ENCODE measurements at regions not wholly inside any gene's neighbourhood (a gene's known extent, or its start where the extent isn't known, plus 50 kb on each side); places are given as distances from the start of the nearest gene placed in this dataset.

DNA sequence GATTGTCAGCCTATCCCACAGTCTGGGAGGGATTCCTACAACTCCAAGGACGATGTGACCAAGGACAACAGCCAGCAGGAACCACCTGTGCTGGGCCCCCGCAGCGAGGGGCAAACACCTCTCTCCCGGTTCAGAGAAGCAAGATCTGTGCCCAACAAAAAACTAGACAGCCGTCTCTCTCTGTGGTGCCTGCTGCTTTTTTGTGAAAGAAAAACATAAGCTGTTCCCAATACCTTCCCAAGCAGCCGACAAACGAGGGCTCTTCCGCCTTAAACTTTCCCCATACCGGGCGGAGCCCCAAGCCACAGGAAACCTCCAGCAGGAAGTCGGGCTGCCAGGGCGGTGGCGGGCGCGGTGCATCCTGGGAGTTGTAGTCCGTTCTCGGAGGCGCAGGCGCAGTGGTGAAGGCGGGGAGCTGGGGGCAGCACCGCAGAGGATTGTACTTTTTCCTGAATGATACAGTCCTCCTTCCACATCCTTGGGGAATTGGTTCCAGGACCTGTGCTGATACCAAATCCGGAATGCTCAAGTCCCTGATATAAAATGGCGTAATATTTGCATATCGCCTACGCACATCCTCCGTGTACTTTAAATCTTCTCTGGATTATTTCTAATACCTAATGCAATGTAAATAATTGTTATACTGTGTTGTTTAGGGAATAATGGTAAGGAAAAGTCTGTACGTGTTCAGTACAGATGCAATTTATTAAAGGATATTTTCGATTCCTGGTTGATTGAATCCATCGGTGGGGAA, 63.1 kb upstream of the IRF2 start (continued):
- TF ChIP-seq, protein P1, sequence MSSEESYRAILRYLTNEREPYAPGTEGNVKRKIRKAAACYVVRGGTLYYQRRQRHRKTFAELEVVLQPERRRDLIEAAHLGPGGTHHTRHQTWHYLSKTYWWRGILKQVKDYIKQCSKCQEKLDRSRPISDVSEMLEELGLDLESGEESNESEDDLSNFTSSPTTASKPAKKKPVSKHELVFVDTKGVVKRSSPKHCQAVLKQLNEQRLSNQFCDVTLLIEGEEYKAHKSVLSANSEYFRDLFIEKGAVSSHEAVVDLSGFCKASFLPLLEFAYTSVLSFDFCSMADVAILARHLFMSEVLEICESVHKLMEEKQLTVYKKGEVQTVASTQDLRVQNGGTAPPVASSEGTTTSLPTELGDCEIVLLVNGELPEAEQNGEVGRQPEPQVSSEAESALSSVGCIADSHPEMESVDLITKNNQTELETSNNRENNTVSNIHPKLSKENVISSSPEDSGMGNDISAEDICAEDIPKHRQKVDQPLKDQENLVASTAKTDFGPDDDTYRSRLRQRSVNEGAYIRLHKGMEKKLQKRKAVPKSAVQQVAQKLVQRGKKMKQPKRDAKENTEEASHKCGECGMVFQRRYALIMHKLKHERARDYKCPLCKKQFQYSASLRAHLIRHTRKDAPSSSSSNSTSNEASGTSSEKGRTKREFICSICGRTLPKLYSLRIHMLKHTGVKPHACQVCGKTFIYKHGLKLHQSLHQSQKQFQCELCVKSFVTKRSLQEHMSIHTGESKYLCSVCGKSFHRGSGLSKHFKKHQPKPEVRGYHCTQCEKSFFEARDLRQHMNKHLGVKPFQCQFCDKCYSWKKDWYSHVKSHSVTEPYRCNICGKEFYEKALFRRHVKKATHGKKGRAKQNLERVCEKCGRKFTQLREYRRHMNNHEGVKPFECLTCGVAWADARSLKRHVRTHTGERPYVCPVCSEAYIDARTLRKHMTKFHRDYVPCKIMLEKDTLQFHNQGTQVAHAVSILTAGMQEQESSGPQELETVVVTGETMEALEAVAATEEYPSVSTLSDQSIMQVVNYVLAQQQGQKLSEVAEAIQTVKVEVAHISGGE (tag by site-specific recombination; conservative IDR thresholded peaks at IDR 0.05; ENCODE audit: low read depth) = peak; percentile 77
- no peak for TF ChIP-seq ZNF214 (tag by site-specific recombination; IDR thresholded peaks at IDR 0.05; ENCODE audit: borderline replicate concordance)
- peak; percentile 67; the same call in 1 of the 2 replicates for TF ChIP-seq ZBTB17 (tag by site-specific recombination; IDR thresholded peaks at IDR 0.05)
- TF ChIP-seq ZNF302 (tag by site-specific recombination; IDR thresholded peaks at IDR 0.05; ENCODE audit: low read depth) = no peak
- TF ChIP-seq ZBTB8A (tag by site-specific recombination; IDR thresholded peaks at IDR 0.05) = peak; percentile 42
- peak; percentile 96 for TF ChIP-seq IKZF3 (tag by site-specific recombination; IDR thresholded peaks at IDR 0.05)
- TF ChIP-seq SALL2 (tag by site-specific recombination; IDR thresholded peaks at IDR 0.05; ENCODE audit: borderline replicate concordance) = no peak
- TF ChIP-seq ZNF600 (tag by site-specific recombination; IDR thresholded peaks at IDR 0.05) = peak; percentile 79; the same call in 1 of the 2 replicates
- TF ChIP-seq, protein P2, sequence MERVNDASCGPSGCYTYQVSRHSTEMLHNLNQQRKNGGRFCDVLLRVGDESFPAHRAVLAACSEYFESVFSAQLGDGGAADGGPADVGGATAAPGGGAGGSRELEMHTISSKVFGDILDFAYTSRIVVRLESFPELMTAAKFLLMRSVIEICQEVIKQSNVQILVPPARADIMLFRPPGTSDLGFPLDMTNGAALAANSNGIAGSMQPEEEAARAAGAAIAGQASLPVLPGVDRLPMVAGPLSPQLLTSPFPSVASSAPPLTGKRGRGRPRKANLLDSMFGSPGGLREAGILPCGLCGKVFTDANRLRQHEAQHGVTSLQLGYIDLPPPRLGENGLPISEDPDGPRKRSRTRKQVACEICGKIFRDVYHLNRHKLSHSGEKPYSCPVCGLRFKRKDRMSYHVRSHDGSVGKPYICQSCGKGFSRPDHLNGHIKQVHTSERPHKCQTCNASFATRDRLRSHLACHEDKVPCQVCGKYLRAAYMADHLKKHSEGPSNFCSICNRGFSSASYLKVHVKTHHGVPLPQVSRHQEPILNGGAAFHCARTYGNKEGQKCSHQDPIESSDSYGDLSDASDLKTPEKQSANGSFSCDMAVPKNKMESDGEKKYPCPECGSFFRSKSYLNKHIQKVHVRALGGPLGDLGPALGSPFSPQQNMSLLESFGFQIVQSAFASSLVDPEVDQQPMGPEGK (tag by site-specific recombination; IDR thresholded peaks at IDR 0.05) = 0 out of 2 replicates have a peak, but pooled peaks have one; percentile 20
- TF ChIP-seq ZNF394 (tag by site-specific recombination; IDR thresholded peaks at IDR 0.05; ENCODE audit: borderline replicate concordance) = no peak
- TF ChIP-seq ZNF366 (tag by site-specific recombination; conservative IDR thresholded peaks at IDR 0.05) = peak; percentile 69
- TF ChIP-seq ZNF221 (tag by site-specific recombination; IDR thresholded peaks at IDR 0.05; ENCODE audit: borderline replicate concordance) = no peak
- TF ChIP-seq KLF7 (tag by site-specific recombination; IDR thresholded peaks at IDR 0.05; ENCODE audit: borderline replicate concordance) = 0 out of 2 replicates have a peak, but pooled peaks have one; percentile 43
- TF ChIP-seq, protein P3, sequence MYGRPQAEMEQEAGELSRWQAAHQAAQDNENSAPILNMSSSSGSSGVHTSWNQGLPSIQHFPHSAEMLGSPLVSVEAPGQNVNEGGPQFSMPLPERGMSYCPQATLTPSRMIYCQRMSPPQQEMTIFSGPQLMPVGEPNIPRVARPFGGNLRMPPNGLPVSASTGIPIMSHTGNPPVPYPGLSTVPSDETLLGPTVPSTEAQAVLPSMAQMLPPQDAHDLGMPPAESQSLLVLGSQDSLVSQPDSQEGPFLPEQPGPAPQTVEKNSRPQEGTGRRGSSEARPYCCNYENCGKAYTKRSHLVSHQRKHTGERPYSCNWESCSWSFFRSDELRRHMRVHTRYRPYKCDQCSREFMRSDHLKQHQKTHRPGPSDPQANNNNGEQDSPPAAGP (tag by site-specific recombination; IDR thresholded peaks at IDR 0.05) = no peak
- TF ChIP-seq KLF8 (tag by site-specific recombination; IDR thresholded peaks at IDR 0.05) = peak; percentile 32; the same call in 1 of the 2 replicates
- TF ChIP-seq ZFHX2 (tag by site-specific recombination; conservative IDR thresholded peaks at IDR 0.05) = peak; percentile 41
- TF ChIP-seq ZNF335 (tag by site-specific recombination; conservative IDR thresholded peaks at IDR 0.05) = peak; percentile 82
- no peak for TF ChIP-seq ZNF704 (tag by site-specific recombination; IDR thresholded peaks at IDR 0.05)
- 0 out of 2 replicates have a peak, but pooled peaks have one; percentile 40 for TF ChIP-seq YY1 (tag by site-specific recombination; IDR thresholded peaks at IDR 0.05)
- 0 out of 2 replicates have a peak, but pooled peaks have one; percentile 25 for TF ChIP-seq SCRT1 (tag by site-specific recombination; IDR thresholded peaks at IDR 0.05; ENCODE audit: borderline replicate concordance)
- TF ChIP-seq ZNF292 (tag by site-specific recombination; IDR thresholded peaks at IDR 0.05; ENCODE audit: borderline replicate concordance, low read depth) = no peak
- TF ChIP-seq ZNF311 (tag by site-specific recombination; IDR thresholded peaks at IDR 0.05; ENCODE audit: borderline replicate concordance) = no peak
- TF ChIP-seq BCL11A (tag by site-specific recombination; IDR thresholded peaks at IDR 0.05; ENCODE audit: low read depth) = no peak
- TF ChIP-seq ZNF623 (tag by site-specific recombination; IDR thresholded peaks at IDR 0.05) = no peak
- TF ChIP-seq ZNF629 (tag by site-specific recombination; IDR thresholded peaks at IDR 0.05) = peak; percentile 38; the same call in 1 of the 2 replicates
- TF ChIP-seq ZNF560 (tag by site-specific recombination; IDR thresholded peaks at IDR 0.05; ENCODE audit: borderline replicate concordance) = no peak
- no peak for TF ChIP-seq ZNF169 (tag by site-specific recombination; IDR thresholded peaks at IDR 0.05)
- TF ChIP-seq ZNF843 (tag by site-specific recombination; IDR thresholded peaks at IDR 0.05) = no peak
- TF ChIP-seq ZNF792 (tag by site-specific recombination; IDR thresholded peaks at IDR 0.05) = no peak
- TF ChIP-seq ZNF549 (tag by site-specific recombination; IDR thresholded peaks at IDR 0.05) = no peak
- peak; percentile 41 for TF ChIP-seq ZBTB20 (tag by site-specific recombination; IDR thresholded peaks at IDR 0.05)

Data from HEK293 (cell line).